ENCODE measurements at regions not wholly inside any gene's neighbourhood (a gene's known extent, or its start where the extent isn't known, plus 50 kb on each side); places are given as distances from the start of the nearest gene placed in this dataset.

DNA sequence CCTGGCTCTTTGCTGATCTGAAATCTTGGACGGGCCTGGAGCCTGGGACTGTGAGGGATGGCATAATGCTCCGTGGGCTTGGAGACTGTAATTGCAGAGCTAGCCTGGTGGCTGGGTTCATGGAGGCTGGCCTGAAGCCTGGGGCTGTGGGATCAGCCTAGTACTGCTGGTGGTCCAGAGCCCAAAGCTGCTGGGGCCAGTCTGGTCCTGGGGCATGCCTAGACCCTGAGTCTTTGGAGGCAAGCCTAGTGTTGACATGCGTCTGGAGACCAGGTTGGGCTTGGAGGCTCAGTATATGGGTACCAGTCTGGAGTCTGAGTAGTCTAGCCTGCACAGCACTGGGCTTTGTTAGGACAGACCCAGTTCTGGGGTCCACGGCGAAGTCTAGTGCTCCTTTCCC, 172.0 kb upstream of the ZC4H2 start:
- ATAC-seq: no peak
- Histone ChIP-seq H3K36me3 (ENCODE audit: control insufficient read depth, insufficient read depth, low read length) (no peaks in the 10 kb centered on the region), H3K4me3 (ENCODE audit: low read depth in 2 of 2, low read length in 2 of 2) (no peak overlapping the region), H3K27me3 (ENCODE audit: control insufficient read depth, insufficient read depth, low read length) (no peaks in the 10 kb centered on the region), H3K27ac (ENCODE audit: low read length) (no peak overlapping the region), H3K4me1 (ENCODE audit: control insufficient read depth, insufficient read depth, low read length) (no peaks in the 10 kb centered on the region), H3K9me3 (ENCODE audit: control insufficient read depth, insufficient read depth, low read depth, low read length) (no peaks in the 10 kb centered on the region)
- intact Hi-C loops (cut with micrococcal nuclease; ENCODE audit: unreplicated experiment) (no loop called here), in situ Hi-C loops (cut with HindIII; ENCODE audit: low pct_unique_long_range_greater_than_20kb, low sequenced_read_pairs) (no loop called here)
- ChIA-PET CTCF (no interaction called here), POLR2A (no interaction called here)
- no TSS peak for BruUV-seq (replicated peaks)
- no peak for DNase-seq (ENCODE audit: low read depth, low spot score)
- no peak for TF ChIP-seq TCF7L2 (IDR thresholded peaks at IDR 0.05; ENCODE audit: low read depth, low read length)
- TF ChIP-seq POLR2AphosphoS5 (IDR thresholded peaks at IDR 0.05; ENCODE audit: low read depth, low read length): no peak
- no peak for TF ChIP-seq REST (IDR thresholded peaks at IDR 0.05; ENCODE audit: insufficient read depth in 1 of 2, low read depth in 2 of 2, low read length in 1 of 2)
- TF ChIP-seq, protein P1, sequence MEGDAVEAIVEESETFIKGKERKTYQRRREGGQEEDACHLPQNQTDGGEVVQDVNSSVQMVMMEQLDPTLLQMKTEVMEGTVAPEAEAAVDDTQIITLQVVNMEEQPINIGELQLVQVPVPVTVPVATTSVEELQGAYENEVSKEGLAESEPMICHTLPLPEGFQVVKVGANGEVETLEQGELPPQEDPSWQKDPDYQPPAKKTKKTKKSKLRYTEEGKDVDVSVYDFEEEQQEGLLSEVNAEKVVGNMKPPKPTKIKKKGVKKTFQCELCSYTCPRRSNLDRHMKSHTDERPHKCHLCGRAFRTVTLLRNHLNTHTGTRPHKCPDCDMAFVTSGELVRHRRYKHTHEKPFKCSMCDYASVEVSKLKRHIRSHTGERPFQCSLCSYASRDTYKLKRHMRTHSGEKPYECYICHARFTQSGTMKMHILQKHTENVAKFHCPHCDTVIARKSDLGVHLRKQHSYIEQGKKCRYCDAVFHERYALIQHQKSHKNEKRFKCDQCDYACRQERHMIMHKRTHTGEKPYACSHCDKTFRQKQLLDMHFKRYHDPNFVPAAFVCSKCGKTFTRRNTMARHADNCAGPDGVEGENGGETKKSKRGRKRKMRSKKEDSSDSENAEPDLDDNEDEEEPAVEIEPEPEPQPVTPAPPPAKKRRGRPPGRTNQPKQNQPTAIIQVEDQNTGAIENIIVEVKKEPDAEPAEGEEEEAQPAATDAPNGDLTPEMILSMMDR (IDR thresholded peaks at IDR 0.05): no peak
- no peak for TF ChIP-seq SIN3A (IDR thresholded peaks at IDR 0.05; ENCODE audit: borderline replicate concordance, insufficient read depth, low read depth, low read length)

GRCh38 chrX:65136424-65136823, 160.2 kb upstream of the ZC4H2 start:
- no peak for ATAC-seq
- Histone ChIP-seq H3K4me1 (ENCODE audit: control insufficient read depth, insufficient read depth, low read length) (no peaks in the 10 kb centered on the region), H3K36me3 (ENCODE audit: control insufficient read depth, insufficient read depth, low read length) (no peaks in the 10 kb centered on the region), H3K27ac (ENCODE audit: low read length) (no peak overlapping the region), H3K27me3 (ENCODE audit: control insufficient read depth, insufficient read depth, low read length) (no peaks in the 10 kb centered on the region), H3K9me3 (ENCODE audit: control insufficient read depth, insufficient read depth, low read depth, low read length) (peaks cover 7% of the 10 kb centered on the region; the same call in 1 of the 2 replicates), H3K4me3 (ENCODE audit: low read depth in 2 of 2, low read length in 2 of 2) (no peak overlapping the region)
- ChIA-PET CTCF (no interaction called here), POLR2A (no interaction called here)
- intact Hi-C loops (cut with micrococcal nuclease; ENCODE audit: unreplicated experiment) (no loop called here), in situ Hi-C loops (cut with HindIII; ENCODE audit: low pct_unique_long_range_greater_than_20kb, low sequenced_read_pairs) (no loop called here)
- no peak for TF ChIP-seq SIN3A (IDR thresholded peaks at IDR 0.05; ENCODE audit: borderline replicate concordance, insufficient read depth, low read depth, low read length)
- no peak for TF ChIP-seq TCF7L2 (IDR thresholded peaks at IDR 0.05; ENCODE audit: low read depth, low read length)
- TF ChIP-seq, protein P1 (IDR thresholded peaks at IDR 0.05): no peak
- no peak for TF ChIP-seq REST (IDR thresholded peaks at IDR 0.05; ENCODE audit: insufficient read depth in 1 of 2, low read depth in 2 of 2, low read length in 1 of 2)
- no peak for TF ChIP-seq POLR2AphosphoS5 (IDR thresholded peaks at IDR 0.05; ENCODE audit: low read depth, low read length)
- BruUV-seq (replicated peaks): no TSS peak
- DNase-seq (ENCODE audit: low read depth, low spot score): no peak

All from Panc1 (cell line).